ENCODE measurements at regions not wholly inside any gene's neighbourhood (a gene's known extent, or its start where the extent isn't known, plus 50 kb on each side); places are given as distances from the start of the nearest gene placed in this dataset.

- CTCF ChIA-PET = no interaction called here
- no peaks in the 10 kb centered on the region for H3K79me1 ChIP-seq (ENCODE audit: low read depth in 1 of 2, low read length in 2 of 2)
- H2BK20ac ChIP-seq (ENCODE audit: low read depth, low read length) = no peak overlapping the region
- no peak overlapping the region for H3K27ac ChIP-seq (ENCODE audit: insufficient read depth, low read length)
- no peak overlapping the region for H2BK15ac ChIP-seq (ENCODE audit: low read depth, low read length)
- H2BK5ac ChIP-seq (ENCODE audit: low read depth, low read length, poor library complexity, severe bottlenecking) = no peak overlapping the region
- ATAC-seq (ENCODE audit: low read depth) (no peak), DNase-seq (no peak)
- H3K9ac ChIP-seq (ENCODE audit: low read depth, low read length) = no peak overlapping the region
- H3K23ac ChIP-seq (ENCODE audit: low read depth, low read length) = no peak overlapping the region
- H3K4ac ChIP-seq (ENCODE audit: low read depth, low read length) = no peak overlapping the region
- no peak overlapping the region for H2BK120ac ChIP-seq (ENCODE audit: low read depth, low read length)
- TF ChIP-seq MAZ (IDR thresholded peaks at IDR 0.05; ENCODE audit: borderline replicate concordance, low read depth, low read length) = no peak
- TF ChIP-seq CTCF (conservative IDR thresholded peaks at IDR 0.05; ENCODE audit: low read depth, low read length) = no peak
- no peak for TF ChIP-seq SMC3 (IDR thresholded peaks at IDR 0.05; ENCODE audit: low read depth, low read length)
- no peak for TF ChIP-seq FOS (IDR thresholded peaks at IDR 0.05; ENCODE audit: low read depth, low read length)
- no peak for TF ChIP-seq ELK1 (IDR thresholded peaks at IDR 0.05; ENCODE audit: borderline replicate concordance, low read depth, low read length)
- no peak for TF ChIP-seq CEBPB (IDR thresholded peaks at IDR 0.05; ENCODE audit: low read depth, low read length)
- no peak for TF ChIP-seq MXI1 (IDR thresholded peaks at IDR 0.05; ENCODE audit: borderline replicate concordance, low read depth, low read length)
- no peak for TF ChIP-seq BHLHE40 (IDR thresholded peaks at IDR 0.05; ENCODE audit: low read depth, low read length)
- no peak for TF ChIP-seq NFE2L2 (IDR thresholded peaks at IDR 0.05; ENCODE audit: low read depth, low read length)
- no peak for TF ChIP-seq RFX5 (IDR thresholded peaks at IDR 0.05; ENCODE audit: low read depth, low read length)
- TF ChIP-seq POLR2A (IDR thresholded peaks at IDR 0.05; ENCODE audit: low read depth, low read length) = no peak
- no peak for TF ChIP-seq RAD21 (IDR thresholded peaks at IDR 0.05; ENCODE audit: low read length)
- no peak for TF ChIP-seq MAFK (IDR thresholded peaks at IDR 0.05; ENCODE audit: low read depth, low read length)
- no peak for TF ChIP-seq USF2 (IDR thresholded peaks at IDR 0.05; ENCODE audit: low read depth, low read length)
- TF ChIP-seq RCOR1 (IDR thresholded peaks at IDR 0.05; ENCODE audit: insufficient replicate concordance, low read length) = no peak
- H4K91ac ChIP-seq (ENCODE audit: insufficient read depth, low read depth, low read length) = no peak overlapping the region
- in situ Hi-C loops (cut with MboI; ENCODE audit: low sequenced_read_pairs) (no loop called here), dilution Hi-C loops (cut with HindIII; ENCODE audit: low sequenced_read_pairs, unreplicated experiment) (no loop called here), intact Hi-C loops (cut with micrococcal nuclease) (no loop called here)
- no TSS peak for BruUV-seq (replicated peaks)
- WGBS, 2 experiments (ENCODE audit: extremely low coverage in 2 of 2, insufficient read length in 1 of 2) = no CpG with 5 or more reads among the region's 3 CpGs
- no peaks in the 10 kb centered on the region for H3K36me3 ChIP-seq (ENCODE audit: control insufficient read depth, insufficient read depth, low read length)
- H3K56ac ChIP-seq (ENCODE audit: extremely low read depth, insufficient read depth, low read length) = no peak overlapping the region
- no peaks in the 10 kb centered on the region for H3K9me1 ChIP-seq (ENCODE audit: insufficient read depth, low read length)
- POLR2A ChIA-PET (ENCODE audit: unreplicated experiment) = no interaction called here
- no peaks in the 10 kb centered on the region; the same call in 1 of the 2 replicates for H3K9me3 ChIP-seq (ENCODE audit: control insufficient read depth, insufficient read depth, low read length)
- no peak overlapping the region for H4K5ac ChIP-seq (ENCODE audit: low read depth, low read length)
- H3K4me2 ChIP-seq (ENCODE audit: low read depth, low read length) = no peak overlapping the region
- H3K27me3 ChIP-seq (ENCODE audit: control insufficient read depth, insufficient read depth, low read length) = no peaks in the 10 kb centered on the region; the same call in 1 of the 2 replicates
- H3K4me1 ChIP-seq (ENCODE audit: control insufficient read depth, insufficient read depth, low read length) = peaks cover 3% of the 10 kb centered on the region; the same call in 1 of the 2 replicates
- H4K8ac ChIP-seq (ENCODE audit: low read depth in 2 of 2, low read length in 2 of 2) = no peak overlapping the region
- H2AK5ac ChIP-seq (ENCODE audit: low read depth, low read length) = no peak overlapping the region
- H3K4me3 ChIP-seq (ENCODE audit: insufficient read depth, low read depth, low read length) = no peak overlapping the region
- H4K20me1 ChIP-seq (ENCODE audit: insufficient read depth, low read length) = no peaks in the 10 kb centered on the region
- no peak overlapping the region for H3K14ac ChIP-seq (replicated peaks; ENCODE audit: low read depth, low read length)
- H3K18ac ChIP-seq (ENCODE audit: low read depth, low read length) = no peak overlapping the region
- no peak overlapping the region for H2AFZ ChIP-seq (replicated peaks; ENCODE audit: low read length, poor library complexity)
- H2AK9ac ChIP-seq (replicated peaks; ENCODE audit: low read depth, low read length, poor library complexity) = no peak overlapping the region
Measured at GRCh38 chr3:150334974-150335373, 73.1 kb upstream of the TSC22D2 start.

Measured in IMR-90 (cell line).